Suprapubic skin (tissue), 4 donors: ENCODE measurements at regions not wholly inside any gene's neighbourhood (a gene's known extent, or its start where the extent isn't known, plus 50 kb on each side); places are given as distances from the start of the nearest gene placed in this dataset.

Source experiments
- DNase-seq, 2 donors: peaks; one replicate each; pipeline ENCODE4 v3.0.0-alpha.2; 2019; ENCODE audit warnings: low spot score in 2 of 2
- H3K27ac ChIP-seq: fragments of 200-600 bp; sonication (generic); one replicate; pipeline ENCODE4 v1.5.1; 2019
- H3K27me3 ChIP-seq: fragments of 200-600 bp; sonication (generic); one replicate; pipeline ENCODE4 v1.5.1; 2019
- H3K36me3 ChIP-seq: fragments of 200-600 bp; sonication (generic); one replicate; pipeline ENCODE4 v1.5.1; 2019
- H3K4me1 ChIP-seq: fragments of 200-600 bp; sonication (generic); one replicate; pipeline ENCODE4 v1.5.1; 2019
- H3K4me3 ChIP-seq: fragments of 200-600 bp; sonication (generic); one replicate; pipeline ENCODE4 v1.5.1; 2019; ENCODE audit warnings: mild to moderate bottlenecking
- H3K9me3 ChIP-seq: fragments of 200-600 bp; sonication (generic); one replicate; pipeline ENCODE4 v1.5.1; 2019
- EP300 ChIP-seq: sonication (generic); formaldehyde crosslinking; IDR thresholded peaks from one replicate; pipeline ENCODE4 v1.6.1; 2017; ENCODE audit warnings: antibody characterized with exemption
- POLR2A ChIP-seq, 2 donors: fragments of 450-650 bp; IDR thresholded peaks; one replicate each; pipeline ENCODE4 v1.6.1; 2017; ENCODE audit warnings: antibody characterized with exemption in 2 of 2, mild to moderate bottlenecking in 2 of 2, moderate library complexity in 2 of 2
- POLR2AphosphoS5 ChIP-seq, 3 donors: sonication (generic); formaldehyde crosslinking; IDR thresholded peaks; one replicate each; pipeline ENCODE4 v1.6.1; 2017; ENCODE audit warnings: antibody characterized with exemption in 3 of 3
- WGBS: methylation state at CpG from one replicate; pipeline ENCODE4 v1.1.5; 2018; 5-methylcytosine and 5-hydroxymethylcytosine counted together
- TF ChIP-seq, protein P1 (sequence below), 2 donors: fragments of 200-600 bp in 1 of 2; fragments of 450-650 bp in 1 of 2; sonication (generic) in 1 of 2; IDR thresholded peaks; one replicate each; pipeline ENCODE4 v1.5.1; 2016 to 2019; ENCODE audit warnings: antibody characterized with exemption in 2 of 2, mild to moderate bottlenecking in 1 of 2, moderate library complexity in 1 of 2

DNA sequence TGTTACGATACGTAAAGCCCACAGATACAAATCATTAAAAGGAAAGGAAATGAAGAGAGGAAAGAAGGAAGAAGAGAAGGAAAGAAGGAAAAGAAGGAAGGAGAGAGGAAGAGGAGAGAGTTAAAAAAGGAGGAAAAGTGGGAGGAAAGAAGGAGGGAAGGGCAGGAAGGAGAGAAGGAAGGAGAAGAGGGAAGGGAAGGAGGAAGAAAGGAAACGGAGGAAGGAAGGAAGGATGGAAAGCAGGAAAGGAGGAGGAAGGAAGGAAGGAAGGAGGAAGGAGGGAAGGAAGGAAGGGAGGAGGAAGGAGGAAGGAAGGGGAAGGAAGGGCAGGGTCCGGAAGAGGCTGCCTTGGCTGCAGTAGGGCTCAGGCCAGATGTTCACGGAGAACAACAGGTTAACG, 95.2 kb downstream of the ENGASE start:
- DNase-seq: no peak
- no peak for TF ChIP-seq POLR2AphosphoS5 (IDR thresholded peaks at IDR 0.05)
- no peak for TF ChIP-seq POLR2A (IDR thresholded peaks at IDR 0.05)
- Histone ChIP-seq H3K9me3 (no peaks in the 10 kb centered on the region), H3K27me3 (peaks cover 67% of the 10 kb centered on the region), H3K27ac (no peak overlapping the region), H3K4me1 (no peaks in the 10 kb centered on the region), H3K4me3 (no peak overlapping the region), H3K36me3 (no peaks in the 10 kb centered on the region)
- WGBS: 77% methylated on average over 6 of the region's 6 CpGs

DNA sequence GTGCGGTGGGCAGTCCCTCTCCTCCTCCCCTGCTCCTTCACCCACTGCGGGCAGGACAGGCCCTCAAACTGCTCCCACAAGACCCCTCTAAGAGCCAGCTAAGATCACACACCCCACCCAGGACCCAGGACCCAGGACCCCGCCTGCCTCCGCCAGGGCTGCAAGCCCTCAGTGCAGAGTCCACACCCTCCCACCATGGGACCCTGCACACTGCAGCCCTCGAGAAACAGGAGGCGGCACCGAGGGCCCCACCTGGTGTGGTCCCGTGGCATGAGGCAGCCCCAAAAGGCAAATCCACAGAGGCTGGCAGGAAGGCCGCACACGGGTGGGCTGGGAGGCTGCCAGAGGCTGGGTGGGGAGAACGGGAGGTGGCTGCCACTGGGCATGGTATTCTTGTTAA, 94.7 kb downstream of the ENGASE start:
- no peak for TF ChIP-seq POLR2A (IDR thresholded peaks at IDR 0.05)
- Histone ChIP-seq H3K9me3 (no peaks in the 10 kb centered on the region), H3K4me3 (no peak overlapping the region), H3K27me3 (peaks cover 69% of the 10 kb centered on the region), H3K36me3 (no peaks in the 10 kb centered on the region), H3K27ac (no peak overlapping the region), H3K4me1 (no peaks in the 10 kb centered on the region)
- 39% methylated on average over 3 of the region's 11 CpGs for WGBS
- no peak for DNase-seq

DNA sequence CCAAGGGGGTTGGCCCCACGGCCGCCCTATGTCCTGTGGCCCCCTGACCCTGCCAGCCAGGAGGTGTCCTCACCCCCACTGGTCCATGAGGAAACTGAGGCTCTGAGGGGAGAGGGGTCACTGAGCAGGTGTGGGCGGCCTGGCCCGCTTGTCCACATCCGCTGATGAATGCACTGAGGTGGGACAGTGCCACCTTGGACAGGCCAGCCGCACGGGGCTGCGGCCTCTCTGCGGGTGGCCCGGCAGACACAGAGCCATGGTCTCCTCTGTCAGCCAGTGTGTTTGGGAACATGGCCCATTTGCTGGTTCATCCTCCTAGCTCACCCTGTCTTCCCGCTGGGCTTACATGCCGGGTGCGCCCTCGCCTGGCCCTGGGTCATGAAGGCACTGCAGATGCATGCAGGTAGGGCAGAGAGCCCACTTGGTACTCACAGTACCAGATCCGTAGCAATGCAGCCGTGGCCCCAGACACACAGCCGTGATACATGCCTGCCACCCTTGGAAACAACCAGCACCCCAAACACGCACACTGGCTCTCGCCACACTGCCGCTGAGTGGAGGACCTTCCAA, 93.9 kb downstream of the ENGASE start:
- Histone ChIP-seq H3K4me3 (no peak overlapping the region), H3K9me3 (no peaks in the 10 kb centered on the region), H3K27ac (no peak overlapping the region), H3K36me3 (no peaks in the 10 kb centered on the region), H3K4me1 (no peaks in the 10 kb centered on the region), H3K27me3 (peaks cover 72% of the 10 kb centered on the region)
- no peak for DNase-seq
- TF ChIP-seq EP300 (no peak), POLR2A (IDR thresholded peaks at IDR 0.05) (no peak)
- WGBS: no CpG with 5 or more reads among the region's 20 CpGs

DNA sequence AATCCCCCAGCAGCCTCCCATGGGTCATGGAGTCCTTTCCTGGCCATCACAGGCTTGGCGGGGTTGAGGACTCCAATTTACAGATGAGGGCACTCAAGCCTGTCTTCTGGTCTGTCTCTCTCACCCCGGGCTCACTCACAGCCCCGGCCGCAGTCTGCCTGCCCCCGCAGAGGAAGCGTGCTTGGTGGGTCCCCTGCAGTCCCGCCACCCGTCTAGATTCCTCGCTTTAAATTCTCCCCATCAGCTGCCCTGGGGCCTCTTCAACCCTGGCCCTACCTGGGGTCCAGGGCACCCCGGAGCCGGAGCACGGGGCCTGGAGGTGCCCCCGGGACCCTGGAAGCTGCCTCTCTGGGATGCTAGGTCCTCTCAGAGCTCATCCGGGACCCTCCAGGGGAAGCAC, 92.9 kb downstream of the ENGASE start:
- WGBS: 91% methylated on average over 8 of the region's 14 CpGs

DNA sequence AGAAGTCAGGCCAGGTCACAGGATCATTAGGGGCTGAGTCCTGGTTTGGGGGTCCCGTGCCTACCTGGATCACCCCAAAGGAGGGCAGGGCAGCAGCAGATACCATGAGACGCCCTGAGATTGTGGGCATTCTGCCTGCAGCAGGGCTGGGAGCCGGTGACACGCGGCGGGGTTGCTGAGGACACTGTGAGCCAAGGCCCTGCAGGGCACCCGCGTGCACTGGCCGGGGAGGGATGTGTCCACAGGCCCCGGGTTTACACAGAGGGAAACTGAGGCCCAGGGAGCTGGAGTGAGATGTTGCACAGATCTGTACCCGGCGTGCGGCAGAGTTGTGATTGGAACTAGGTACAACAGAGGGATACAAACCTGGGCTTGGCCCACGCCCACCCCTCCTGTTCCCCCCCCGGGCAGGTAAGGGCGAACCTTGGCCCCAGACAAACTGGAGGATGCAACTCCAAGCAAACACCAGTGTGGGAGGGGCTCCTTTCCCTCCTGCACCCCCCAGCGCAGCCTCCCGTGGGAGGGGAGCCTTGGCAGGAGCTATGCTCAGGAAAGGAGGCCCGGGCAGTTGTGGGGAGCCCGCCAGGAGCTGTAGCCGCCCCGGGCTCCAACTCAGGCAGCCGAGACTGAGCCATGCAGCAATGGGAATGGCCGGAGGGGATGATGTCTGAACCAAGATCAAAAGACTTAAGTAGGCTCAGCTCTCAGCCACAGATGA, 91.3 kb downstream of the ENGASE start:
- 43% methylated on average over 22 of the region's 24 CpGs for WGBS
- H3K27ac ChIP-seq: no peak overlapping the region
- no peak overlapping the region for H3K4me3 ChIP-seq
- TF ChIP-seq POLR2A (IDR thresholded peaks at IDR 0.05): no peak
- TF ChIP-seq, protein P1, sequence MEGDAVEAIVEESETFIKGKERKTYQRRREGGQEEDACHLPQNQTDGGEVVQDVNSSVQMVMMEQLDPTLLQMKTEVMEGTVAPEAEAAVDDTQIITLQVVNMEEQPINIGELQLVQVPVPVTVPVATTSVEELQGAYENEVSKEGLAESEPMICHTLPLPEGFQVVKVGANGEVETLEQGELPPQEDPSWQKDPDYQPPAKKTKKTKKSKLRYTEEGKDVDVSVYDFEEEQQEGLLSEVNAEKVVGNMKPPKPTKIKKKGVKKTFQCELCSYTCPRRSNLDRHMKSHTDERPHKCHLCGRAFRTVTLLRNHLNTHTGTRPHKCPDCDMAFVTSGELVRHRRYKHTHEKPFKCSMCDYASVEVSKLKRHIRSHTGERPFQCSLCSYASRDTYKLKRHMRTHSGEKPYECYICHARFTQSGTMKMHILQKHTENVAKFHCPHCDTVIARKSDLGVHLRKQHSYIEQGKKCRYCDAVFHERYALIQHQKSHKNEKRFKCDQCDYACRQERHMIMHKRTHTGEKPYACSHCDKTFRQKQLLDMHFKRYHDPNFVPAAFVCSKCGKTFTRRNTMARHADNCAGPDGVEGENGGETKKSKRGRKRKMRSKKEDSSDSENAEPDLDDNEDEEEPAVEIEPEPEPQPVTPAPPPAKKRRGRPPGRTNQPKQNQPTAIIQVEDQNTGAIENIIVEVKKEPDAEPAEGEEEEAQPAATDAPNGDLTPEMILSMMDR (IDR thresholded peaks at IDR 0.05): no peak
- no peak for TF ChIP-seq POLR2AphosphoS5 (IDR thresholded peaks at IDR 0.05)
- TF ChIP-seq EP300: no peak
- peaks cover 99% of the 10 kb centered on the region for H3K27me3 ChIP-seq
- no peaks in the 10 kb centered on the region for H3K36me3 ChIP-seq
- H3K9me3 ChIP-seq: no peaks in the 10 kb centered on the region
- H3K4me1 ChIP-seq: no peaks in the 10 kb centered on the region
- no peak for DNase-seq

More for the DNA sequence above, 92.9 kb downstream of the ENGASE start:
- Histone ChIP-seq H3K4me1 (no peaks in the 10 kb centered on the region), H3K4me3 (no peak overlapping the region), H3K36me3 (no peaks in the 10 kb centered on the region), H3K27ac (no peak overlapping the region), H3K9me3 (no peaks in the 10 kb centered on the region), H3K27me3 (peaks cover 83% of the 10 kb centered on the region)
- DNase-seq: no peak
- no peak for TF ChIP-seq EP300
- no peak for TF ChIP-seq POLR2A (IDR thresholded peaks at IDR 0.05)
- TF ChIP-seq POLR2AphosphoS5 (IDR thresholded peaks at IDR 0.05): no peak
- TF ChIP-seq, protein P1 (IDR thresholded peaks at IDR 0.05): no peak

DNA sequence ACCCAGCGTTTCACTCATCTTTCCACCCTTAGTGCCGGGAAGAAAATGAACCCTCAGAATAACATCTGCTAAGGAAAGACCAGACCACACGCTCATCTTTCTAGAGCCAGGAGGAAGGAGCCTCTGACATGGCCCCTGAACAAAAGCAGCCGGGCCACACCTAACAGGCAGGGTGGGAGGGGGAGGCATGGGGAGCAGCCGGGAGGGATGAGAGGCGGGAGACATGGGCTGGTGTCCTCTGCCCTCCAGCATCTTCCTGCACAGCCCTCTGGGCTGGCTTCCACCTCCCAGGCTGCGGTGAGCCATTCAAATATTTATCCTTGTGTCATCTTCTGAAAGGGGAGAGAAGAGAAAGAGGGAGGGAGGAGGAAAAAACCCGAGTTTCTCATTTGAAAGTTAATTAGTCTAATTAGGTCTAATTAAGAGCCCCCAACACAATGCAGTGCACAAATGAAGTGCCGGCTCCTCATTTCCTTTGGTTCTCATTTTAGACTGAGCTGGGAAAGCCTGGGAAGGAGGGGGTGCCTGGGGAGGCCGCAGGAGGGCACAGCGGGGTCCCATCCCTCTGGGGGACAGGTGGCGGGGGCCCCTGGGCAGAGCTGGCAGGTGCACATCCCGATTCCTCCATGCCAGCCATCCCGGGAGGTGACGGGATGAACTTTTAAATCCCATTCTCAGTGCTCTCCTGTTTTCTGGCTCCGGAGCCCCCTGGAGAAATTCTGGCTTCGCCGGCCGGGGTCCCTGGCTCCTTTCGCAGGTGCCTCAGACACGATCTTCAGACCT, 90.5 kb downstream of the ENGASE start:
- WGBS: 32% methylated on average over 7 of the region's 21 CpGs
- Histone ChIP-seq H3K9me3 (no peaks in the 10 kb centered on the region), H3K27me3 (peaks cover 99% of the 10 kb centered on the region), H3K4me1 (no peaks in the 10 kb centered on the region), H3K4me3 (no peak overlapping the region), H3K27ac (no peak overlapping the region), H3K36me3 (no peaks in the 10 kb centered on the region)
- TF ChIP-seq EP300: no peak
- TF ChIP-seq, protein P1 (IDR thresholded peaks at IDR 0.05): no peak
- TF ChIP-seq POLR2AphosphoS5 (IDR thresholded peaks at IDR 0.05): no peak
- no peak for TF ChIP-seq POLR2A (IDR thresholded peaks at IDR 0.05)
- DNase-seq: no peak
